VCaP (cell line): ENCODE measurements at regions not wholly inside any gene's neighbourhood (a gene's known extent, or its start where the extent isn't known, plus 50 kb on each side); places are given as distances from the start of the nearest gene placed in this dataset.

Experiments used
- H3K27ac ChIP-seq: fragments of 450-650 bp; 2 replicates; pipeline ENCODE4 v1.5.1; 2017
- CTCF ChIP-seq: fragments of 450-650 bp; conservative IDR thresholded peaks from 2 replicates; pipeline ENCODE4 v1.5.1; 2017; ENCODE audit warnings: mild to moderate bottlenecking, moderate library complexity

DNA sequence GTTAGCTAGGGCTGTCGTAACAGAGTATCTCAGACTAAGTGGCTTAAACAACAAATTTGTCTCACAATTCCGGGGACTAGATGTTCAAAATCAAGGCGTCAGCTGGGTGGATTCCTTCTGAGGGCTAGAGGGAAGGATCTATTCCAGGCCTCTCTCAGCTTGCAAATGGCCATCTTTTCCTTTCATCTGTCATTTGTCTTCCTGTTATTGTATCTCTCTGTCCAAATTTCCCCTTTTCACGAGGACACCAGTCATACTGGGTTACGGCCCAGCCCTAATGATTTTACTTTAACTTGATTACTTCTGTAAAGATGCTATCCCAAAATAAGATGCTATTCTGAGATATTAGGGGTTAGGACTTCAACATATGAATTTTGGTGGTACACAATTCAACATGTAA is 119.0 kb upstream of the CPSF6 start:
- H3K27ac ChIP-seq, result no peak overlapping the region
- TF ChIP-seq CTCF, result no peak

DNA sequence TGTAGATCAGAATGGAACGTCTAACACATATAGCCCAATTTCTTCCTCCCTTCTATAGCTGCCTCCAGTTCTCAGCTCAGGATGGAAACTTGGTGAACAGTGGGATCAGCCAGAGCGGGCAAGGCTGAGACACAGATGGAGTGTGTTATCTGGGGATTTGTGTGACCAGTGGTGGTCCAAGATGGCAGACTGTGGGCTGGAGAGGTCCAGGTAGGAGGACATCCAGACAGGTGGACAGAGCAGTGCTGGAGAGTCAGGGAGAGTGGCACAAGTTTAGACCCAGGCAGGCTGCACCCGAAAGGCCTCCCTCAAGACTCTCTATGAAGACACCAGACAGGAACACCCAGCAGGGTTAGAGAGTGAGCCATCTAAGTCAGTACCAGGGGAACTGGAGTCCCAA is 116.1 kb upstream of the CPSF6 start:
- peak overlapping the region; percentile 22 for H3K27ac ChIP-seq
- TF ChIP-seq CTCF, result no peak

DNA sequence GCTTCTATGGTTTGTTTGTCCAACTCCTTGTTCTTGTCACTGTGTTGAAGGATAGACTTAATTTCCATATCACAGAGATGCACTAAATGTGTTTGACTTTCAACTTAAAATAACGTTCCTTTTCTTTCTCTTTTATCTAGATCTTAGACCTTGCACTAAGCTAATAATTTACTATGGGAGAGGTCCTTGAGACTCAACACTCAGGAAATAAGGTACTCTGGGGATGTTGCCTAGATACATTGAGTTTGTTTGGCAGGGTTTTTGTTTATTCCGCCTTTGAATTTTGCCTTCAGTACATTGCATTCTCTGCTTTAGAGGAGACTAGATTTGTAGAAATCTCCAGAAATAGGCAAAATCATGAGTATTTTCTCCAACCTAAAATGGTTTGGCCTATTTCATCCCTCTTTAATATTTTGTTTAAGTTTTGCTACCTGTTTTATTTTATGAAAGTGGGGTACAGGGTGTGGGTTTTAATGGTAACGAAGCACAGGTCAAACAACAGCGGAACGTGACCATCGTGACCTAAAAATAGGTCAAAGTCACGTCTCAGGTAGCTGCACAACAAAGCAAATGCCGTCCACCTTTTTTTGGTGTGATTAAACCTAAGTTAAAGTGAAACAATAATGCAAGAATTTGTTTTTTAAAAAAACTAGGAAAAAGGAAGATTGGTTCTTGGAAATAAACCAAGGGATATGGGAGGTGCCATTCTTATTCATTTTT is 115.3 kb upstream of the CPSF6 start:
- TF ChIP-seq CTCF, result no peak

GRCh38 chr12:69129017-69129416 is 110.4 kb upstream of the CPSF6 start:
- no peak for TF ChIP-seq CTCF
- H3K27ac ChIP-seq, result no peak overlapping the region

More for the DNA sequence above, 115.3 kb upstream of the CPSF6 start:
- peak overlapping the region; percentile 22 for H3K27ac ChIP-seq

DNA sequence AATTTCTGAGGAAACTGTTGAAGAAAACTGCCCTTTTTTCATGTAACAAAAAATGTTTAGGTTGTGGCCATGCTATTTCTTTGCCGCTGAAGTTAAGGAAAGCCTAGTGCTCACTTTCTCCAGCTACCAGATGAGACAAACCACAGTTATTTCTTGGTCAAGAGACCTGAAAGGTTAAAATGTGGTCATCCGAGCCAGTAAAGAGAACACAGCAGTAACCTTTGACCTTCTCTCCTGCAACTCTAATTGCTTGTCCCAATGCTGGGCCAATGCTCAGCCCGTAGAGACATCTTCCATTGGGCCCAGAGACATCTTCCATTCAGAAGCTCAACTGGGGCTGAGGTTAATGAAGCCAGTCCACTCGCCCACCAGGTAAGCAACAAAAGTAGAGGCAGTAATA is 109.8 kb upstream of the CPSF6 start:
- H3K27ac ChIP-seq, result no peak overlapping the region
- TF ChIP-seq CTCF, result no peak

GRCh38 chr12:69130064-69130463 is 109.3 kb upstream of the CPSF6 start:
- no peak overlapping the region for H3K27ac ChIP-seq

DNA sequence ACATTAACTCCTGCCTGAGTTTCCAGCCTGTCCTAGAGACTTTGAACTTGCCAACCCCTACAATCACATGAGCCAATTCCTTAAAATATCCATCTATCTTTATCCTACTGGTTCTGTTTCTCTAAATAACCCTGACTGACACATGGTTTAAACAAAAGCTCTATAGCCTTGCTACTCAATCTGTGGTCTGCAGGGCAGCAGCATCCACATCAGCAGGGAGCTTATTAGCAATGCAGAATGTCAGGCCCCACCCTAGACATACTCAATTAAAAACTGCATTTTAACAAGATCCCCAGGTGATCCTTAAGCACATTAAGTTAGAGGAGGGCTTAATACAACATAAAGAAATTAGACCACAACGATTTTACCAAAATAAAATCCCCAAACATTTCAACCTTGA is 108.3 kb upstream of the CPSF6 start:
- H3K27ac ChIP-seq, result no peak overlapping the region
- TF ChIP-seq CTCF, result no peak

More at GRCh38 chr12:69130064-69130463, 109.3 kb upstream of the CPSF6 start:
- TF ChIP-seq CTCF, result no peak
